Panc1 (cell line): ENCODE measurements at regions not wholly inside any gene's neighbourhood (a gene's known extent, or its start where the extent isn't known, plus 50 kb on each side); places are given as distances from the start of the nearest gene placed in this dataset.

Experiments used
- ATAC-seq: fragments of 200-7000 bp; cut with Tn5 transposase; 2 replicates; pipeline ENCODE4 v1.9.1; 2020; ENCODE audit warnings: mild to moderate bottlenecking, moderate library complexity
- BruUV-seq: library from RNA; stranded (reverse); fragments of 400-500 nt; replicated peaks from 2 replicates; lab custom pipeline; 2021; lab: Mats Ljungman, UMichigan
- CTCF ChIA-PET: fragments of 300-600 bp; sonication (Branson Sonifier 250); formaldehyde crosslinking; loops from one replicate; lab custom pipeline; 2022; ENCODE audit warnings: antibody characterized with exemption; lab: Charles Lee
- POLR2A ChIA-PET: fragments of 300-600 bp; sonication (Branson Sonifier 250); formaldehyde crosslinking; loops from one replicate; lab custom pipeline; 2022; ENCODE audit warnings: antibody characterized with exemption; lab: Charles Lee
- DNase-seq: peaks from one replicate; pipeline ENCODE4 v3.0.0-alpha.2; 2010; ENCODE audit warnings: low read depth, low spot score
- H3K27ac ChIP-seq: 2 replicates; pipeline ENCODE4 v1.5.1; 2011; ENCODE audit warnings: mild to moderate bottlenecking, low read length, inconsistent platforms
- H3K27me3 ChIP-seq: fragments of 200-500 bp; sonication (Bioruptor generic); 2 replicates; pipeline ENCODE4 v1.6.0; 2014; ENCODE audit warnings: low read length, inconsistent platforms; ENCODE audit not compliant: control insufficient read depth, insufficient read depth
- H3K36me3 ChIP-seq: fragments of 200-500 bp; sonication (Bioruptor generic); 2 replicates; pipeline ENCODE4 v1.5.1; 2014; ENCODE audit warnings: inconsistent platforms, mild to moderate bottlenecking, low read length, moderate library complexity; ENCODE audit not compliant: control insufficient read depth, insufficient read depth
- H3K4me1 ChIP-seq: 2 replicates; pipeline ENCODE4 v1.5.1; 2011; ENCODE audit warnings: inconsistent platforms, mild to moderate bottlenecking, low read length, moderate library complexity; ENCODE audit not compliant: control insufficient read depth, insufficient read depth
- H3K4me3 ChIP-seq, 2 experiments: 2 replicates each; pipeline ENCODE4 v1.5.1; 2011 to 2012; ENCODE audit warnings: low read depth in 2 of 2, low read length in 2 of 2, mild to moderate bottlenecking in 2 of 2, inconsistent platforms in 1 of 2, moderate library complexity in 1 of 2
- H3K9me3 ChIP-seq: fragments of 200-500 bp; sonication (Bioruptor generic); 2 replicates; pipeline ENCODE4 v1.5.1; 2014; ENCODE audit warnings: low read depth, mild to moderate bottlenecking, inconsistent platforms, low read length, moderate library complexity; ENCODE audit not compliant: control insufficient read depth, insufficient read depth
- POLR2AphosphoS5 ChIP-seq: IDR thresholded peaks from 2 replicates; pipeline ENCODE4 v1.6.1; 2012; ENCODE audit warnings: mild to moderate bottlenecking, low read depth, low read length, moderate library complexity
- SIN3A ChIP-seq: IDR thresholded peaks from 2 replicates; pipeline ENCODE4 v1.6.1; 2012; ENCODE audit warnings: low read depth, mild to moderate bottlenecking, low read length, moderate library complexity, borderline replicate concordance; ENCODE audit not compliant: insufficient read depth
- TCF7L2 ChIP-seq: IDR thresholded peaks from 2 replicates; pipeline ENCODE4 v1.6.1; 2011; ENCODE audit warnings: mild to moderate bottlenecking, low read depth, low read length, inconsistent platforms
- in situ Hi-C: cut with HindIII; loops from 2 replicates; pipeline ENCODE4 v1.10.0; 2016; ENCODE audit warnings: low sequenced_read_pairs, low pct_unique_long_range_greater_than_20kb
- intact Hi-C: fragments of 100-400 bp; cut with micrococcal nuclease; formaldehyde crosslinking; loops from one replicate; pipeline ENCODE4 v1.10.0; 2022; ENCODE audit not compliant: unreplicated experiment
- TF ChIP-seq, protein P1 (sequence below): fragments of 450-650 bp; IDR thresholded peaks from 2 replicates; pipeline ENCODE4 v1.5.1; 2017; ENCODE audit warnings: mild to moderate bottlenecking
- TF ChIP-seq, protein P2 (sequence below), 2 experiments: IDR thresholded peaks; 2 replicates each; pipeline ENCODE4 v1.6.1; 2011 to 2012; ENCODE audit warnings: low read depth in 2 of 2, control low read depth in 1 of 2, low read length in 1 of 2, mild to moderate bottlenecking in 1 of 2, moderate library complexity in 1 of 2; ENCODE audit not compliant: insufficient read depth in 1 of 2

DNA sequence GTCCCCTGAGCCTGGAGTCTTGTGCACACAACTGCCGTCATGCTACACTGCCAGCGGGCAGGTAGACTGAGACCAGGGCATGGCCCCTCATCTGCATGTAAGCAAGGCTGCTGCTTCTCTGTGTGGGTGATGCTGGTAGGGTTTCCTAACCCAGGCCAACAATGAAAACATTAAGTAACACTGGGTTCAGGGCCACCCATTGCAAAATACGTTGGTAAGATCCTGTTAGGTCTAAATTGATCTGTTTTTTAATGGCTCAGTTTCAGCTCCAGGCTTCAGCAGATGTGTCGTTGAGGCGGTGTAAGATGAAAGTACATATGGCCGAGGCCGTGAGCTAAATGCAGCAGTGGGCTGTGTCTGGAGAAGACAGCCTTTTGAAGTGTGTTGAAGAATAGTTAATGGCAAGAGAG is 383.4 kb downstream of the IRS2 start:
- no peaks in the 10 kb centered on the region for H3K9me3 ChIP-seq
- H3K27me3 ChIP-seq: no peaks in the 10 kb centered on the region
- H3K36me3 ChIP-seq: no peaks in the 10 kb centered on the region
- DNase-seq: no peak
- no peaks in the 10 kb centered on the region for H3K4me1 ChIP-seq
- no peak overlapping the region for H3K4me3 ChIP-seq
- POLR2A ChIA-PET: no interaction called here
- intact Hi-C loops: no loop called here
- CTCF ChIA-PET: no interaction called here
- in situ Hi-C loops: no loop called here
- no peak overlapping the region for H3K27ac ChIP-seq
- ATAC-seq: no peak
- TF ChIP-seq, protein P1, sequence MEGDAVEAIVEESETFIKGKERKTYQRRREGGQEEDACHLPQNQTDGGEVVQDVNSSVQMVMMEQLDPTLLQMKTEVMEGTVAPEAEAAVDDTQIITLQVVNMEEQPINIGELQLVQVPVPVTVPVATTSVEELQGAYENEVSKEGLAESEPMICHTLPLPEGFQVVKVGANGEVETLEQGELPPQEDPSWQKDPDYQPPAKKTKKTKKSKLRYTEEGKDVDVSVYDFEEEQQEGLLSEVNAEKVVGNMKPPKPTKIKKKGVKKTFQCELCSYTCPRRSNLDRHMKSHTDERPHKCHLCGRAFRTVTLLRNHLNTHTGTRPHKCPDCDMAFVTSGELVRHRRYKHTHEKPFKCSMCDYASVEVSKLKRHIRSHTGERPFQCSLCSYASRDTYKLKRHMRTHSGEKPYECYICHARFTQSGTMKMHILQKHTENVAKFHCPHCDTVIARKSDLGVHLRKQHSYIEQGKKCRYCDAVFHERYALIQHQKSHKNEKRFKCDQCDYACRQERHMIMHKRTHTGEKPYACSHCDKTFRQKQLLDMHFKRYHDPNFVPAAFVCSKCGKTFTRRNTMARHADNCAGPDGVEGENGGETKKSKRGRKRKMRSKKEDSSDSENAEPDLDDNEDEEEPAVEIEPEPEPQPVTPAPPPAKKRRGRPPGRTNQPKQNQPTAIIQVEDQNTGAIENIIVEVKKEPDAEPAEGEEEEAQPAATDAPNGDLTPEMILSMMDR: no peak
- no peak for TF ChIP-seq SIN3A
- no peak for TF ChIP-seq POLR2AphosphoS5
- TF ChIP-seq, protein P2, sequence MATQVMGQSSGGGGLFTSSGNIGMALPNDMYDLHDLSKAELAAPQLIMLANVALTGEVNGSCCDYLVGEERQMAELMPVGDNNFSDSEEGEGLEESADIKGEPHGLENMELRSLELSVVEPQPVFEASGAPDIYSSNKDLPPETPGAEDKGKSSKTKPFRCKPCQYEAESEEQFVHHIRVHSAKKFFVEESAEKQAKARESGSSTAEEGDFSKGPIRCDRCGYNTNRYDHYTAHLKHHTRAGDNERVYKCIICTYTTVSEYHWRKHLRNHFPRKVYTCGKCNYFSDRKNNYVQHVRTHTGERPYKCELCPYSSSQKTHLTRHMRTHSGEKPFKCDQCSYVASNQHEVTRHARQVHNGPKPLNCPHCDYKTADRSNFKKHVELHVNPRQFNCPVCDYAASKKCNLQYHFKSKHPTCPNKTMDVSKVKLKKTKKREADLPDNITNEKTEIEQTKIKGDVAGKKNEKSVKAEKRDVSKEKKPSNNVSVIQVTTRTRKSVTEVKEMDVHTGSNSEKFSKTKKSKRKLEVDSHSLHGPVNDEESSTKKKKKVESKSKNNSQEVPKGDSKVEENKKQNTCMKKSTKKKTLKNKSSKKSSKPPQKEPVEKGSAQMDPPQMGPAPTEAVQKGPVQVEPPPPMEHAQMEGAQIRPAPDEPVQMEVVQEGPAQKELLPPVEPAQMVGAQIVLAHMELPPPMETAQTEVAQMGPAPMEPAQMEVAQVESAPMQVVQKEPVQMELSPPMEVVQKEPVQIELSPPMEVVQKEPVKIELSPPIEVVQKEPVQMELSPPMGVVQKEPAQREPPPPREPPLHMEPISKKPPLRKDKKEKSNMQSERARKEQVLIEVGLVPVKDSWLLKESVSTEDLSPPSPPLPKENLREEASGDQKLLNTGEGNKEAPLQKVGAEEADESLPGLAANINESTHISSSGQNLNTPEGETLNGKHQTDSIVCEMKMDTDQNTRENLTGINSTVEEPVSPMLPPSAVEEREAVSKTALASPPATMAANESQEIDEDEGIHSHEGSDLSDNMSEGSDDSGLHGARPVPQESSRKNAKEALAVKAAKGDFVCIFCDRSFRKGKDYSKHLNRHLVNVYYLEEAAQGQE (IDR thresholded peaks at IDR 0.05; ENCODE audit: insufficient read depth in 1 of 2, low read depth in 2 of 2, low read length in 1 of 2): no peak
- TF ChIP-seq TCF7L2: no peak
- BruUV-seq: no TSS peak

DNA sequence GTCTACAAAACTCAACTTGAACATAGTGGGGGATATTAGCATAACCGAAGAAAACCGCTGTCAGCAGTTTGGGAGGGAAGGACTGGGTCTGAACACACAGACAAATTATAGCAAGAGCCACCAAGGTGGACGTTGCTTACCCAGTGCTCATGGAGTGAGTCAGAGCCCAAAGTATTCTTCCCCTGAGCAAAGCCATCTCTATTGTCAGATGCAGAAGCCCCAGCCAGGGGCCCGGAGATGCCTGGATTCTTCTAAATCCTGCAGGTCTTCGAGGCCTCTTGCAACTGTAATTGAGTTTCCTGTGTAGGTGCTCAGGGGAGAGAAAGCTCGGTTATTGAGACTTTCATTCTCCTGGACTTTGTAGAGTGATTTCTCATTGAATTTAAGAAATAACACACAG is 384.5 kb downstream of the IRS2 start:
- TF ChIP-seq, protein P2 (IDR thresholded peaks at IDR 0.05; ENCODE audit: insufficient read depth in 1 of 2, low read depth in 2 of 2, low read length in 1 of 2): no peak
- TF ChIP-seq, protein P1: no peak
- TF ChIP-seq POLR2AphosphoS5 (no peak), TCF7L2 (no peak), SIN3A (no peak)
- POLR2A ChIA-PET: no interaction called here
- Histone ChIP-seq H3K4me3 (no peak overlapping the region), H3K9me3 (no peaks in the 10 kb centered on the region), H3K27me3 (no peaks in the 10 kb centered on the region), H3K4me1 (no peaks in the 10 kb centered on the region), H3K27ac (no peak overlapping the region), H3K36me3 (no peaks in the 10 kb centered on the region)
- in situ Hi-C loops: no loop called here
- no TSS peak for BruUV-seq
- CTCF ChIA-PET: no interaction called here
- ATAC-seq (no peak), DNase-seq (no peak)
- intact Hi-C loops: no loop called here
